ENCODE measurements at regions not wholly inside any gene's neighbourhood (a gene's known extent, or its start where the extent isn't known, plus 50 kb on each side); places are given as distances from the start of the nearest gene placed in this dataset.

DNA sequence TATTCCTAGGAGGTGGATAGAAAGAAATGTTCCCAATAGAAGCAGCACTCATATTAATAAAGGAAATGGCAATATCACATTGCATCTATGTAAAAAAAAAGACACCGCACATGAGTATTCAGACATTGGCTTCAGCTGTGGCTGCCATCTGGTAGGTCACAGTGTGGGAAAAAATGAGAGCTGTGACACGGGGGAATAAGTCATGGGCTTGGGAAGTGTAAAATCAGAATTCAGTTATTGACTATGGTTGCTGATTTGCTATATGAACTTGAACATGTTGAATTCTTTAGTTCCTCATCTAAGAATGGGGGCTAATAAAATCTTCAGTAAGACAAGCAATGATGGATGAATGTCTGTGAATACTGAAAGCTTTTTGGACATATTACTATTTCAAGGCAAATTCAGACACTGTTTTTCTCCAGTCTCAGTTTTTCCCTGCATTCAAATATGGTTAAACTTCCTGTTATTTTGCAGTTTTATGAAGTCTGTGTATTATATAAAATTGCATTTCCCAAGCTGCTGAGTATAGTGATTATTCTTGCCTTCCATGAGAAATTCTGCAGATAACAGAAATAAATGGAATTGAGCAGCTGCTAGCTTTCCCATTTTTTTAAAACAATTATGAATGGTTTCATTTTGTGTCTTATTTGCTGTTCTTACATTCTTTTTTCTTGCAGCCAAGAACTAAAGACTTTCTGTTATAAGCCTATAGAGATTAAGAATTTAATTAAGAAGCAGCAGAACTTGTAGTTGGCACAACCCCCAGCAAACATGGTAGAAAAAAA is 221.0 kb downstream of the ANKRD50 start:
- Histone ChIP-seq H3K9ac (ENCODE audit: insufficient read depth, low read length) (no peak overlapping the region), H3K27me3 (ENCODE audit: control insufficient read depth, insufficient read depth, low read length) (no peaks in the 10 kb centered on the region), H3K27ac (ENCODE audit: insufficient read depth, low read length) (no peak overlapping the region), H3K4me2 (ENCODE audit: extremely low read depth, insufficient read depth, low read length) (no peak overlapping the region), H3K4me3 (replicated peaks in 1 of 4; ENCODE audit: control extremely low read depth in 1 of 4, insufficient read depth in 1 of 4, low read depth in 3 of 4, low read length in 4 of 4) (no peak overlapping the region), H3K9me3 (ENCODE audit: control insufficient read depth, insufficient read depth, low read depth, low read length) (no peaks in the 10 kb centered on the region), H3K36me3 (ENCODE audit: control insufficient read depth, insufficient read depth, low read length) (no peaks in the 10 kb centered on the region), H3K4me1 (ENCODE audit: control insufficient read depth, extremely low read depth, insufficient read depth, low read length) (no peaks in the 10 kb centered on the region), H2AFZ (ENCODE audit: low read length) (no peak overlapping the region), H4K20me1 (ENCODE audit: control insufficient read depth, extremely low read depth, insufficient read depth, low read length) (no peaks in the 10 kb centered on the region), H3K79me2 (ENCODE audit: control insufficient read depth, insufficient read depth, low read length) (no peaks in the 10 kb centered on the region)
- DNase-seq (ENCODE audit: low read depth in 2 of 2): no peak
- no peak for TF ChIP-seq EZH2 (IDR thresholded peaks at IDR 0.05; ENCODE audit: low read length, missing control alignments)
- TF ChIP-seq, protein P1, sequence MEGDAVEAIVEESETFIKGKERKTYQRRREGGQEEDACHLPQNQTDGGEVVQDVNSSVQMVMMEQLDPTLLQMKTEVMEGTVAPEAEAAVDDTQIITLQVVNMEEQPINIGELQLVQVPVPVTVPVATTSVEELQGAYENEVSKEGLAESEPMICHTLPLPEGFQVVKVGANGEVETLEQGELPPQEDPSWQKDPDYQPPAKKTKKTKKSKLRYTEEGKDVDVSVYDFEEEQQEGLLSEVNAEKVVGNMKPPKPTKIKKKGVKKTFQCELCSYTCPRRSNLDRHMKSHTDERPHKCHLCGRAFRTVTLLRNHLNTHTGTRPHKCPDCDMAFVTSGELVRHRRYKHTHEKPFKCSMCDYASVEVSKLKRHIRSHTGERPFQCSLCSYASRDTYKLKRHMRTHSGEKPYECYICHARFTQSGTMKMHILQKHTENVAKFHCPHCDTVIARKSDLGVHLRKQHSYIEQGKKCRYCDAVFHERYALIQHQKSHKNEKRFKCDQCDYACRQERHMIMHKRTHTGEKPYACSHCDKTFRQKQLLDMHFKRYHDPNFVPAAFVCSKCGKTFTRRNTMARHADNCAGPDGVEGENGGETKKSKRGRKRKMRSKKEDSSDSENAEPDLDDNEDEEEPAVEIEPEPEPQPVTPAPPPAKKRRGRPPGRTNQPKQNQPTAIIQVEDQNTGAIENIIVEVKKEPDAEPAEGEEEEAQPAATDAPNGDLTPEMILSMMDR (conservative IDR thresholded peaks at IDR 0.05 in 1 of 2, IDR thresholded peaks at IDR 0.05 in 1 of 2; ENCODE audit: low read depth in 1 of 2, low read length in 2 of 2): no peak

DNA sequence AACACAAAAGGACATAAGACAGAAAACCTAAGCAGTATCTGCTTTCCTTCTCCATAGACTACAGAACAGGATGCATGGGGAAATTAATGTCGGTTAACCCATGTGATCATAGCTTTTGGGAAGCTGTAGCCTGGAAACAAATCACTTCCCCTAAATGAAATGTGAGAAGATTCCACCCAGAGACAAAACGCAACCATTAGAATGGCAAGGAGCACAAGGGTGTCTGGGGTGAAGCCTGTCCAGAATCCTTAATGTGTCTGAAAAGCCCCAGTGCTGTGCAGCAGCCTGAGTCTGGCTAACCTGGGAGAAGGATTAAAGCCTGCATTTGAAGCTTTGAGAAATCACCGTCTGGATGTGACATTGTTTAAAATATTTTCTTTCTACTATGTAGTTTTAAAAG is 213.3 kb downstream of the ANKRD50 start:
- no peak overlapping the region for H3K9ac ChIP-seq (ENCODE audit: insufficient read depth, low read length)
- no peaks in the 10 kb centered on the region for H3K27me3 ChIP-seq (ENCODE audit: control insufficient read depth, insufficient read depth, low read length)
- H3K36me3 ChIP-seq (ENCODE audit: control insufficient read depth, insufficient read depth, low read length): no peaks in the 10 kb centered on the region
- H3K4me2 ChIP-seq (ENCODE audit: extremely low read depth, insufficient read depth, low read length): no peak overlapping the region
- no peaks in the 10 kb centered on the region for H4K20me1 ChIP-seq (ENCODE audit: control insufficient read depth, extremely low read depth, insufficient read depth, low read length)
- no peaks in the 10 kb centered on the region for H3K4me1 ChIP-seq (ENCODE audit: control insufficient read depth, extremely low read depth, insufficient read depth, low read length)
- no peaks in the 10 kb centered on the region for H3K79me2 ChIP-seq (ENCODE audit: control insufficient read depth, insufficient read depth, low read length)
- H3K9me3 ChIP-seq (ENCODE audit: control insufficient read depth, insufficient read depth, low read depth, low read length): no peaks in the 10 kb centered on the region
- no peak overlapping the region for H3K4me3 ChIP-seq (replicated peaks in 1 of 4; ENCODE audit: control extremely low read depth in 1 of 4, insufficient read depth in 1 of 4, low read depth in 3 of 4, low read length in 4 of 4)
- peak in 1 of 2 donors; percentile 20 for DNase-seq (ENCODE audit: low read depth in 2 of 2)
- no peak overlapping the region for H3K27ac ChIP-seq (ENCODE audit: insufficient read depth, low read length)
- TF ChIP-seq, protein P1 (conservative IDR thresholded peaks at IDR 0.05 in 1 of 2, IDR thresholded peaks at IDR 0.05 in 1 of 2; ENCODE audit: low read depth in 1 of 2, low read length in 2 of 2): no peak
- no peak for TF ChIP-seq EZH2 (IDR thresholded peaks at IDR 0.05; ENCODE audit: low read length, missing control alignments)
- H2AFZ ChIP-seq (ENCODE audit: low read length): peak overlapping the region; percentile 28

DNA sequence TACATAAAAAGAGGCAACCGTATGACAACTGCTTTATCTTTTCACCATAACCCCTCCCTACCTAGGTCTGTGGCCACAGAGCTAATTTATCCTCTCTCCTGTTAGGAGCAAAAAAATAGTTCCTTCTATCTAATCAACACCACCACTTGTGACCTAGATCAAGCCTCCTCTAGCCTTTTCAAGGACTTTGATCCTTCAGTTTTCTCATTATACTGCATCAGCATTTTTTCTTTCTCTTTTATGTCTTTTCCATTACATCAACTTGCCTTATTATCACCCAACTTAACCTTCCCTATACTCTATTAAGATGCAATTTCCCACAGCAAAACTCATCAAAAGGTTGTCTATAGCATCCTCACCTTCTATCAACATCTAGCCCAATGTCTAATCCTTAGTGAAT is 211.0 kb downstream of the ANKRD50 start:
- Histone ChIP-seq H3K27ac (ENCODE audit: insufficient read depth, low read length) (no peak overlapping the region), H2AFZ (ENCODE audit: low read length) (no peak overlapping the region), H3K27me3 (ENCODE audit: control insufficient read depth, insufficient read depth, low read length) (no peaks in the 10 kb centered on the region), H3K9me3 (ENCODE audit: control insufficient read depth, insufficient read depth, low read depth, low read length) (no peaks in the 10 kb centered on the region), H4K20me1 (ENCODE audit: control insufficient read depth, extremely low read depth, insufficient read depth, low read length) (no peaks in the 10 kb centered on the region), H3K4me1 (ENCODE audit: control insufficient read depth, extremely low read depth, insufficient read depth, low read length) (no peaks in the 10 kb centered on the region), H3K4me2 (ENCODE audit: extremely low read depth, insufficient read depth, low read length) (no peak overlapping the region), H3K4me3 (replicated peaks in 1 of 4; ENCODE audit: control extremely low read depth in 1 of 4, insufficient read depth in 1 of 4, low read depth in 3 of 4, low read length in 4 of 4) (no peak overlapping the region), H3K36me3 (ENCODE audit: control insufficient read depth, insufficient read depth, low read length) (no peaks in the 10 kb centered on the region), H3K9ac (ENCODE audit: insufficient read depth, low read length) (no peak overlapping the region), H3K79me2 (ENCODE audit: control insufficient read depth, insufficient read depth, low read length) (no peaks in the 10 kb centered on the region)
- TF ChIP-seq, protein P1 (conservative IDR thresholded peaks at IDR 0.05 in 1 of 2, IDR thresholded peaks at IDR 0.05 in 1 of 2; ENCODE audit: low read depth in 1 of 2, low read length in 2 of 2): no peak
- no peak for TF ChIP-seq EZH2 (IDR thresholded peaks at IDR 0.05; ENCODE audit: low read length, missing control alignments)
- no peak for DNase-seq (ENCODE audit: low read depth in 2 of 2)

Data from fibroblast of lung (primary cell).